Neural progenitor cell (in vitro differentiated cells): ENCODE measurements at regions not wholly inside any gene's neighbourhood (a gene's known extent, or its start where the extent isn't known, plus 50 kb on each side); places are given as distances from the start of the nearest gene placed in this dataset.

ENCODE experiments used
- CTCF ChIP-seq: fragments of 200-600 bp; sonication (generic); IDR thresholded peaks from 2 replicates; pipeline ENCODE4 v1.5.1; 2017; ENCODE audit warnings: antibody characterized with exemption, mild to moderate bottlenecking
- EZH2 ChIP-seq: fragments of 200-600 bp; sonication (generic); IDR thresholded peaks from 2 replicates; pipeline ENCODE4 v1.6.1; 2017; ENCODE audit warnings: antibody characterized with exemption, mild to moderate bottlenecking, moderate library complexity
- EZH2phosphoT487 ChIP-seq: fragments of 200-600 bp; sonication (generic); IDR thresholded peaks from 2 replicates; pipeline ENCODE4 v1.6.1; 2017; ENCODE audit warnings: antibody characterized with exemption

GRCh38 chr6:92608751-92609150 lies 810.6 kb downstream of the EPHA7 start:
- TF ChIP-seq CTCF (no peak), EZH2 (no peak), EZH2phosphoT487 (no peak)
